ENCODE measurements at regions not wholly inside any gene's neighbourhood (a gene's known extent, or its start where the extent isn't known, plus 50 kb on each side); places are given as distances from the start of the nearest gene placed in this dataset.

- no peaks in the 10 kb centered on the region for H3K9me3 ChIP-seq (replicated peaks in 1 of 2; ENCODE audit: control insufficient read depth in 2 of 2, insufficient read depth in 1 of 2, low read depth in 1 of 2, low read length in 2 of 2)
- H3K27ac ChIP-seq (replicated peaks; ENCODE audit: low read length) = no peak overlapping the region
- no peak overlapping the region for H3K14ac ChIP-seq (ENCODE audit: low read length)
- H3K36me3 ChIP-seq (replicated peaks in 1 of 2; ENCODE audit: control insufficient read depth in 2 of 2, insufficient read depth in 2 of 2, low read length in 2 of 2) = no peaks in the 10 kb centered on the region
- H3K18ac ChIP-seq (ENCODE audit: low read length) = no peak overlapping the region
- H2BK15ac ChIP-seq (ENCODE audit: low read length) = no peak overlapping the region
- H3K79me1 ChIP-seq (ENCODE audit: low read depth, low read length) = no peaks in the 10 kb centered on the region
- H3K4me2 ChIP-seq (ENCODE audit: insufficient read depth, low read length, poor library complexity, severe bottlenecking) = no peak overlapping the region
- H2BK5ac ChIP-seq (ENCODE audit: low read length) = no peak overlapping the region
- no peak overlapping the region for H4K8ac ChIP-seq (ENCODE audit: low read depth, low read length)
- no peak overlapping the region for H3K9ac ChIP-seq (ENCODE audit: low read depth, low read length, poor library complexity)
- H2AK5ac ChIP-seq (ENCODE audit: low read depth, low read length) = no peak overlapping the region
- no CpG with 5 or more reads among the region's 1 CpG for WGBS, 2 donors (ENCODE audit: extremely low coverage in 2 of 2, insufficient read length in 2 of 2, insufficient replicate concordance in 1 of 2)
- no peak overlapping the region for H2AFZ ChIP-seq (ENCODE audit: low read length)
- H3K23ac ChIP-seq (ENCODE audit: low read depth, low read length, poor library complexity) = no peak overlapping the region
- H4K91ac ChIP-seq (ENCODE audit: low read depth, low read length, poor library complexity) = no peak overlapping the region
- H3K4ac ChIP-seq (ENCODE audit: low read length) = no peak overlapping the region
- no peak for DNase-seq (ENCODE audit: low spot score)
- H2BK120ac ChIP-seq (ENCODE audit: low read depth, low read length) = no peak overlapping the region
- no peaks in the 10 kb centered on the region for H3K4me1 ChIP-seq (ENCODE audit: control insufficient read depth in 2 of 2, insufficient read depth in 1 of 2, low read depth in 1 of 2, low read length in 2 of 2)
- H3K27me3 ChIP-seq (ENCODE audit: control insufficient read depth in 3 of 3, insufficient read depth in 3 of 3, low read depth in 1 of 3, low read length in 3 of 3) = no peaks in the 10 kb centered on the region
- no peak overlapping the region for H3K4me3 ChIP-seq (ENCODE audit: low read length in 2 of 2)
- no peak overlapping the region for H2BK12ac ChIP-seq (ENCODE audit: low read length)
Observed at GRCh38 chr2:180907731-180908130, 72.7 kb upstream of the UBE2E3 start.

- Histone ChIP-seq H2AK5ac (ENCODE audit: low read depth, low read length) (no peak overlapping the region), H4K8ac (ENCODE audit: low read depth, low read length) (no peak overlapping the region), H3K4ac (ENCODE audit: low read length) (no peak overlapping the region), H3K9me3 (replicated peaks in 1 of 2; ENCODE audit: control insufficient read depth in 2 of 2, insufficient read depth in 1 of 2, low read depth in 1 of 2, low read length in 2 of 2) (no peaks in the 10 kb centered on the region), H3K4me1 (ENCODE audit: control insufficient read depth in 2 of 2, insufficient read depth in 1 of 2, low read depth in 1 of 2, low read length in 2 of 2) (no peaks in the 10 kb centered on the region), H4K91ac (ENCODE audit: low read depth, low read length, poor library complexity) (no peak overlapping the region), H3K18ac (ENCODE audit: low read length) (no peak overlapping the region), H2BK5ac (ENCODE audit: low read length) (no peak overlapping the region), H3K4me2 (ENCODE audit: insufficient read depth, low read length, poor library complexity, severe bottlenecking) (no peak overlapping the region), H3K27me3 (ENCODE audit: control insufficient read depth in 3 of 3, insufficient read depth in 3 of 3, low read depth in 1 of 3, low read length in 3 of 3) (no peaks in the 10 kb centered on the region), H3K36me3 (replicated peaks in 1 of 2; ENCODE audit: control insufficient read depth in 2 of 2, insufficient read depth in 2 of 2, low read length in 2 of 2) (no peaks in the 10 kb centered on the region), H2BK12ac (ENCODE audit: low read length) (no peak overlapping the region), H3K4me3 (ENCODE audit: low read length in 2 of 2) (no peak overlapping the region), H3K79me1 (ENCODE audit: low read depth, low read length) (no peaks in the 10 kb centered on the region), H2BK15ac (ENCODE audit: low read length) (no peak overlapping the region), H2AFZ (ENCODE audit: low read length) (no peak overlapping the region), H2BK120ac (ENCODE audit: low read depth, low read length) (no peak overlapping the region), H3K23ac (ENCODE audit: low read depth, low read length, poor library complexity) (no peak overlapping the region), H3K14ac (ENCODE audit: low read length) (no peak overlapping the region), H3K27ac (replicated peaks; ENCODE audit: low read length) (no peak overlapping the region), H3K9ac (ENCODE audit: low read depth, low read length, poor library complexity) (no peak overlapping the region)
- no peak for DNase-seq (ENCODE audit: low spot score)
Observed at GRCh38 chr2:180905461-180905860, 74.9 kb upstream of the UBE2E3 start.

- no peaks in the 10 kb centered on the region for H3K9me3 ChIP-seq (replicated peaks in 1 of 2; ENCODE audit: control insufficient read depth in 2 of 2, insufficient read depth in 1 of 2, low read depth in 1 of 2, low read length in 2 of 2)
- no CpG with 5 or more reads among the region's 4 CpGs for WGBS, 2 donors (ENCODE audit: extremely low coverage in 2 of 2, insufficient read length in 2 of 2, insufficient replicate concordance in 1 of 2)
- no peak overlapping the region for H3K23ac ChIP-seq (ENCODE audit: low read depth, low read length, poor library complexity)
- H2BK5ac ChIP-seq (ENCODE audit: low read length) = no peak overlapping the region
- H3K9ac ChIP-seq (ENCODE audit: low read depth, low read length, poor library complexity) = no peak overlapping the region
- H3K36me3 ChIP-seq (replicated peaks in 1 of 2; ENCODE audit: control insufficient read depth in 2 of 2, insufficient read depth in 2 of 2, low read length in 2 of 2) = no peaks in the 10 kb centered on the region
- H3K79me1 ChIP-seq (ENCODE audit: low read depth, low read length) = no peaks in the 10 kb centered on the region
- H3K18ac ChIP-seq (ENCODE audit: low read length) = no peak overlapping the region
- H3K14ac ChIP-seq (ENCODE audit: low read length) = no peak overlapping the region
- no peaks in the 10 kb centered on the region for H3K27me3 ChIP-seq (ENCODE audit: control insufficient read depth in 3 of 3, insufficient read depth in 3 of 3, low read depth in 1 of 3, low read length in 3 of 3)
- no peak overlapping the region for H3K4me3 ChIP-seq (ENCODE audit: low read length in 2 of 2)
- no peak overlapping the region for H2BK15ac ChIP-seq (ENCODE audit: low read length)
- no peak overlapping the region for H4K8ac ChIP-seq (ENCODE audit: low read depth, low read length)
- H4K91ac ChIP-seq (ENCODE audit: low read depth, low read length, poor library complexity) = no peak overlapping the region
- H2BK120ac ChIP-seq (ENCODE audit: low read depth, low read length) = no peak overlapping the region
- H3K27ac ChIP-seq (replicated peaks; ENCODE audit: low read length) = no peak overlapping the region
- H3K4me2 ChIP-seq (ENCODE audit: insufficient read depth, low read length, poor library complexity, severe bottlenecking) = no peak overlapping the region
- no peak overlapping the region for H2BK12ac ChIP-seq (ENCODE audit: low read length)
- no peak overlapping the region for H2AFZ ChIP-seq (ENCODE audit: low read length)
- no peak overlapping the region for H2AK5ac ChIP-seq (ENCODE audit: low read depth, low read length)
- no peak overlapping the region for H3K4ac ChIP-seq (ENCODE audit: low read length)
- no peak for DNase-seq (ENCODE audit: low spot score)
- H3K4me1 ChIP-seq (ENCODE audit: control insufficient read depth in 2 of 2, insufficient read depth in 1 of 2, low read depth in 1 of 2, low read length in 2 of 2) = no peaks in the 10 kb centered on the region
Observed at GRCh38 chr2:180905002-180905401, 75.4 kb upstream of the UBE2E3 start.

GRCh38 chr2:180901331-180901730, 79.1 kb upstream of the UBE2E3 start:
- Histone ChIP-seq H4K91ac (ENCODE audit: low read depth, low read length, poor library complexity) (no peak overlapping the region), H3K9me3 (replicated peaks in 1 of 2; ENCODE audit: control insufficient read depth in 2 of 2, insufficient read depth in 1 of 2, low read depth in 1 of 2, low read length in 2 of 2) (no peaks in the 10 kb centered on the region), H2AK5ac (ENCODE audit: low read depth, low read length) (no peak overlapping the region), H3K18ac (ENCODE audit: low read length) (no peak overlapping the region), H2BK5ac (ENCODE audit: low read length) (no peak overlapping the region), H3K4me1 (ENCODE audit: control insufficient read depth in 2 of 2, insufficient read depth in 1 of 2, low read depth in 1 of 2, low read length in 2 of 2) (no peaks in the 10 kb centered on the region), H3K14ac (ENCODE audit: low read length) (no peak overlapping the region), H2BK15ac (ENCODE audit: low read length) (no peak overlapping the region), H3K27me3 (ENCODE audit: control insufficient read depth in 3 of 3, insufficient read depth in 3 of 3, low read depth in 1 of 3, low read length in 3 of 3) (no peaks in the 10 kb centered on the region), H3K4me3 (ENCODE audit: low read length in 2 of 2) (no peak overlapping the region), H3K23ac (ENCODE audit: low read depth, low read length, poor library complexity) (no peak overlapping the region), H3K27ac (replicated peaks; ENCODE audit: low read length) (no peak overlapping the region), H2AFZ (ENCODE audit: low read length) (no peak overlapping the region), H2BK12ac (ENCODE audit: low read length) (no peak overlapping the region), H2BK120ac (ENCODE audit: low read depth, low read length) (no peak overlapping the region), H3K4ac (ENCODE audit: low read length) (no peak overlapping the region), H3K79me1 (ENCODE audit: low read depth, low read length) (no peaks in the 10 kb centered on the region), H3K4me2 (ENCODE audit: insufficient read depth, low read length, poor library complexity, severe bottlenecking) (no peak overlapping the region), H3K9ac (ENCODE audit: low read depth, low read length, poor library complexity) (no peak overlapping the region), H3K36me3 (replicated peaks in 1 of 2; ENCODE audit: control insufficient read depth in 2 of 2, insufficient read depth in 2 of 2, low read length in 2 of 2) (no peaks in the 10 kb centered on the region), H4K8ac (ENCODE audit: low read depth, low read length) (no peak overlapping the region)
- DNase-seq (ENCODE audit: low spot score) = no peak
- no CpG with 5 or more reads among the region's 4 CpGs for WGBS, 2 donors (ENCODE audit: extremely low coverage in 2 of 2, insufficient read length in 2 of 2, insufficient replicate concordance in 1 of 2)

Measured in neuronal stem cell (in vitro differentiated cells).